HFFc6 (cell line): ENCODE measurements at regions not wholly inside any gene's neighbourhood (a gene's known extent, or its start where the extent isn't known, plus 50 kb on each side); places are given as distances from the start of the nearest gene placed in this dataset.

Experiments
- DNase-seq: peaks from one replicate; pipeline ENCODE4 v3.0.0-alpha.2; 2018
- H3K27ac Mint-ChIP-seq: 2 replicates; pipeline ENCODE4 v1.8.0; 2020; ENCODE audit warnings: mild to moderate bottlenecking, mixed read lengths
- H3K27me3 Mint-ChIP-seq: 2 replicates; pipeline ENCODE4 v1.8.0; 2021; ENCODE audit warnings: mild to moderate bottlenecking, moderate library complexity, mixed read lengths; ENCODE audit not compliant: insufficient read depth
- H3K36me3 Mint-ChIP-seq: 2 replicates; pipeline ENCODE4 v1.8.0; 2021; ENCODE audit warnings: low read depth, mixed read lengths
- H3K4me1 Mint-ChIP-seq: 2 replicates; pipeline ENCODE4 v1.8.0; 2020; ENCODE audit warnings: low read depth, mixed read lengths
- H3K4me3 Mint-ChIP-seq: 2 replicates; pipeline ENCODE4 v1.8.0; 2020; ENCODE audit warnings: mild to moderate bottlenecking, moderate library complexity, mixed read lengths
- H3K9me3 Mint-ChIP-seq: 2 replicates; pipeline ENCODE4 v1.8.0; 2020; ENCODE audit warnings: mild to moderate bottlenecking, mixed read lengths
- CTCF ChIP-seq: fragments of 200-600 bp; sonication (generic); IDR thresholded peaks from 2 replicates; pipeline ENCODE4 v1.5.0; 2021; ENCODE audit warnings: antibody characterized with exemption, mild to moderate bottlenecking

GRCh38 chr6:137765059-137765458, 102.0 kb upstream of the TNFAIP3 start:
- no peak for TF ChIP-seq CTCF
- H3K9me3 Mint-ChIP-seq = peaks cover 11% of the 10 kb centered on the region
- peaks cover 59% of the 10 kb centered on the region; the same call in 1 of the 2 replicates for H3K4me1 Mint-ChIP-seq
- H3K36me3 Mint-ChIP-seq = peaks cover 6% of the 10 kb centered on the region; the same call in 1 of the 2 replicates
- H3K4me3 Mint-ChIP-seq = no peak overlapping the region
- peaks cover 1% of the 10 kb centered on the region for H3K27me3 Mint-ChIP-seq
- DNase-seq = no peak
- H3K27ac Mint-ChIP-seq = peak overlapping the region; percentile 50; the same call in 1 of the 2 replicates

- H3K9me3 Mint-ChIP-seq = peaks cover 11% of the 10 kb centered on the region
- TF ChIP-seq CTCF = no peak
- H3K4me1 Mint-ChIP-seq = peaks cover 51% of the 10 kb centered on the region; the same call in 1 of the 2 replicates
- no peak overlapping the region for H3K27ac Mint-ChIP-seq
- H3K27me3 Mint-ChIP-seq = no peaks in the 10 kb centered on the region; the same call in 1 of the 2 replicates
- no peak overlapping the region for H3K4me3 Mint-ChIP-seq
- H3K36me3 Mint-ChIP-seq = no peaks in the 10 kb centered on the region
- DNase-seq = no peak
Observed at GRCh38 chr6:137766596-137767370, 100.3 kb upstream of the TNFAIP3 start.

- TF ChIP-seq CTCF = no peak
- H3K27ac Mint-ChIP-seq = peak overlapping the region; percentile 71; the same call in 1 of the 2 replicates
Observed at GRCh38 chr6:137767465-137767864, 99.6 kb upstream of the TNFAIP3 start.

GRCh38 chr6:137767911-137768690, 99.0 kb upstream of the TNFAIP3 start:
- TF ChIP-seq CTCF = no peak
- no peaks in the 10 kb centered on the region; the same call in 1 of the 2 replicates for H3K27me3 Mint-ChIP-seq
- H3K36me3 Mint-ChIP-seq = no peaks in the 10 kb centered on the region
- H3K4me1 Mint-ChIP-seq = peaks cover 45% of the 10 kb centered on the region; the same call in 1 of the 2 replicates
- peak; percentile 7 for DNase-seq
- no peak overlapping the region for H3K4me3 Mint-ChIP-seq
- peaks cover 11% of the 10 kb centered on the region for H3K9me3 Mint-ChIP-seq
- H3K27ac Mint-ChIP-seq = peak overlapping the region; percentile 71; the same call in 1 of the 2 replicates

More at GRCh38 chr6:137767465-137767864, 99.6 kb upstream of the TNFAIP3 start:
- Mint-ChIP-seq H3K27me3 (no peaks in the 10 kb centered on the region; the same call in 1 of the 2 replicates), H3K9me3 (peaks cover 11% of the 10 kb centered on the region), H3K4me3 (no peak overlapping the region), H3K4me1 (peaks cover 51% of the 10 kb centered on the region; the same call in 1 of the 2 replicates), H3K36me3 (no peaks in the 10 kb centered on the region)
- DNase-seq = no peak

- no peaks in the 10 kb centered on the region for H3K36me3 Mint-ChIP-seq
- no peak overlapping the region for H3K27ac Mint-ChIP-seq
- H3K9me3 Mint-ChIP-seq = peaks cover 11% of the 10 kb centered on the region
Observed at GRCh38 chr6:137768935-137769334, 98.1 kb upstream of the TNFAIP3 start.

More at GRCh38 chr6:137768935-137769334, 98.1 kb upstream of the TNFAIP3 start:
- TF ChIP-seq CTCF = no peak
- DNase-seq = no peak
- peaks cover 39% of the 10 kb centered on the region; the same call in 1 of the 2 replicates for H3K4me1 Mint-ChIP-seq
- H3K27me3 Mint-ChIP-seq = no peaks in the 10 kb centered on the region; the same call in 1 of the 2 replicates
- H3K4me3 Mint-ChIP-seq = no peak overlapping the region
